Suppressor macrophage treated with lipopolysaccharide for 1 hour (primary cell): ENCODE measurements at regions not wholly inside any gene's neighbourhood (a gene's known extent, or its start where the extent isn't known, plus 50 kb on each side); places are given as distances from the start of the nearest gene placed in this dataset.
"Not testable (repeated sequence)": the region's sequence is repeated elsewhere in the genome, so short reads cannot be mapped to it uniquely, and the experiment has no call there.

Experiments
- DNase-seq, 3 donors: peaks; one replicate each; pipeline ENCODE4 v3.0.0-alpha.2; 2020 to 2022

DNA sequence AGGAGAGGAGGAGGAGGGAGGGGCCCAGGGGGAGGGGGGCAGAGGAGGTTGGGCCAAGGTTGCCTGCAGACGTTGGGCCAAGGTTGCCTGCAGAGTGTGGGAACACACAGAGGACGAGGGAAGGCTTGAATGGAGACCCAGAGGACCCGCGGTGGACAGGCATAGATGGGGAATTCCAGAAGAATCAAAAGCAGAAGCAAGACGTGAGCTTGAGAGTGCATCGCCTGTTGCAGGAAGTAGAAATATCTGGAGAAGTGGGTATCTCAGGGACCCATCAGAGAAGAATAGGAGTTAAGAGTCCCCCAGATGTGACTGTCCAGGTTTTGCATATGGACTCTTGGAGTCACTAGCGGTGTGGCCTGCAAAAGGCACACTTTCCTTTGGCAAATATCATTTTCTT, 670.2 kb downstream of the TBC1D22A start:
- DNase-seq: peak in 2 of 3 donors; percentile 3 to 15

GRCh38 chr22:47423861-47424820, 661.7 kb downstream of the TBC1D22A start:
- DNase-seq: no peak

DNA sequence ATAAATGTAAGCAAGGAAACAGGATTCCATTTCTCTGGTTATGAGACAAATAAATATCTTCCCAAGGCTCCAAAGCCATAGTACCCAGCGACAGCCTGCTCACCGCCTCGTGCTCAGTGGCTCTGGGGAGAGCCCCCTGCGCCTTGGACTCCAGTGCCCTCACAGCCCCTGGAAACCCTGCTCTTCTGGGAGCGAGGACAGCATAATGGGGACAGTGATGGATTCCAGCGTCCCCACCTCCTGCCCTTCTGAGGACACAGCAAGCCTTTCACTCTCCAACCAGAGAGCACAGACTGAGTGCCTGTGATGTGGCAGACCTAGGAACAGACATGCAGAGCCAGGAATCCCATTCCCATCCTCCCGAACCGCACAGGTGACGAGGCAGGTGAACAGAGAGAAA, 660.8 kb downstream of the TBC1D22A start:
- no peak for DNase-seq

- no peak for DNase-seq
Observed at GRCh38 chr22:47422736-47423135, 660.3 kb downstream of the TBC1D22A start.

GRCh38 chr22:47421846-47422245, 659.4 kb downstream of the TBC1D22A start:
- no peak for DNase-seq

- DNase-seq: no peak
Observed at GRCh38 chr22:47420211-47420610, 657.8 kb downstream of the TBC1D22A start.

DNA sequence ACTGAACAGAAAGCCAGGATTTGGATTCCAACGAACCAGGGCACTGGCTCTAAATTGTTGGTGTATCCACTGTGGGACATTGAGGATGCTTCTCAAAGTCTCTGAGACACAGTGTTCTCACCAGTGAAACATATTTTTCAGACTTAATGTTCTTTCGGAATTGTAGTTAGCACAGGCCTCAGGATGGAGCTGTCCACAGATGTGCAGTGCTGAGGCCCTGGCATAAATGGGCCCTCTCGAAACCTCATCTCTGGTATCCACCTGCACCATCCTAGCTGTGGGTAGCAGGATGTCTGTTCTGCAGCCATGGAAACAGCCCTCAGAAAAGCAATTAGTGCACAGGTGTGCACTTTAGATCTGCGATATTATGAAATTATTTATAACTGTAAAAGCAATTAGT, 656.8 kb downstream of the TBC1D22A start:
- no peak for DNase-seq

- DNase-seq: no peak
Observed at GRCh38 chr22:47417699-47418098, 655.2 kb downstream of the TBC1D22A start.

DNA sequence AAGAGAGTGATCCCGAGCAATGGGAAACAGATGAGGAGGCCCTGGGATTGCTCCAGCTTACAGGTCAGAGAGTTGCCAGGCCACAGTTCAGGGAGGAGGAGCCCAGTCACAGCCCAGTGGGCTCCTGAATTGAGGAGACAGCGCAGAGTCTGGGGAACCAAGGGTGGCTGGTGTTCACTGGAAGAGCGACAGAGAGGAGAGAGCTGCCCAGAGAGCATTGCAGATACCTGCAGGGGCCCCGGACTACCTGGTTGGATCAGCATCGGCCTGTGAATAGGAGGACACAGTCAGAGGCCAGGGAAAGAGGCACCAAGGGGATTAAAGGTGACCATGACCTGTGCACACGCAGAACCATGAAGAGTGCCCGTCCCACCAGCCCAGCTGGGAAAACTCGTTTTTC, 648.6 kb downstream of the TBC1D22A start:
- no peak for DNase-seq

GRCh38 chr22:47409539-47410275, 647.3 kb downstream of the TBC1D22A start:
- no peak for DNase-seq

DNA sequence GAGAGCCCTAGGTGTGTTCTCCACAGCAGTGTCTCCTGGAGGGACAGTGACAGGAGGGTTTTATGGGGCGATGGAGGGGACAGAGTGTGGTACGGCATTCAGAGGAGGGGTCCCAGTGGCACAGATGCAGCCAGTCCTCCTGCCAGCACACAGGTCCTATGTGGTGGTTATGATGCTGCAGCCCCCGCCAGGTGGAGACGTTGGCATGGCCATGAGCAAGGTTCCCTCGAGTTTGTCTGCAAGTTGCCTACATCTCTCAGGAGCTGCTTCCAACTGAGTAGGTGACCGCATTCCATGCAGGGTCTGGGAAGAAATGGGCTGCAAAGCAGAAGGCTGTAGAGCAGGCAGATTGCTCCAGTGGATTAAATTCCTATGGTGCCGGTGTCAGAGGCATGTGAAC, 646.0 kb downstream of the TBC1D22A start:
- no peak for DNase-seq

DNA sequence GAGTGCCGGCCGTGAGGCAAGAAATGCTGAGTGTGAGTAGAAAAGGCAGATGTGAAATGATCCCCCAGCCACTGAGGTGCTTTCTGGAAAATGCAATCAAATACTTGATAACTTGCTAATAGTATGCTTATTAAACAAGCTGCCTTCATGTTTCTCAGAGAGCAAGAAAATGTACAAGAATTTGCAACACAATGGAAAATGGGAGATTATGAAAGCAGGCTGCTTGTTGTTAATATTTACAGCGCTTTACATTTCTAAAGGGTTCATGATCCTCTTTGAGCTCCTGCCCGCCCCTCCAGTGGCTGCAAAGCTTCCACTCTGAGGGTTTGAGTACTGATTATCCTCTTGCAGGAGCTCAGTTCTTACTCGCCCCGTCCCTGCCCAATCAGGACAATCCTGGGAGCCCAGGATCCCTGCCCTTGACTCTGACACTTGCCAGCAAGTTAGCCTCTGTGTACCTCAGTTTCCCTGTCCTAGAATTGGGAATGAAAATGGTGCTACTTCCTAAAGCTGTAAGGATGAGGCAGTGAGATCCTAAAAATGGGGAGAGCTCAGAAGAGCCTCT, 645.1 kb downstream of the TBC1D22A start:
- no peak for DNase-seq

GRCh38 chr22:47406896-47407295, 644.4 kb downstream of the TBC1D22A start:
- no peak for DNase-seq

DNA sequence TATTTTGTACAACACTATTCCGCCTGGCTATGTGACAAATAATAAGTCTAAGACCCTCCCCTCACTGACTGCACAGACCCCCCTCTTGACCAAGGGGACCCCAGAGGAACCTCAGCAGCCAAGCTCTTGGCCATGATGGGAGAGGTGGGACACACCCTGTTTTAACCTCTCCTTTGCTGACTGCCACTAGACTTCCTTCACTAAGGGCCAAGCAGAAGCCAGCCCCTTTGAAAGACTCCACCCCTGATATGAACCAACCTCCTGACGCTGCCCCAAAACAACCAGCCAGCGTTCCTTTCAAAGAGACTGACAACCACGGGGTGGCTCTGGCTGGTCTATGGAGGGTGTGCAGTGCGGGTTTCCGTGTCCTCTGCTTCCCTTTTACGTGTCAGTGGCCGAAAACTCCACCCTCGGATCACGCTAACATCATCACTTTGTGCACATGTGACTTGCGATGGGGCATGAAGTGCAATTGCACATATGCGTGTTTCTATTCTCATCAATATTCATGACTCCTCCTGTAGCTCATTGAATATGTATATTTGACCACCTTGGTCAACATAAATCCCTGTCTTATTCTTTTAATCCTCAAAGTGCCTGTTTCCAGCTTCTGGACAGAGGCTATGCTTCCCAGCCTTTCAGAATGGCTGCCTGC, 643.9 kb downstream of the TBC1D22A start:
- DNase-seq: no peak

DNA sequence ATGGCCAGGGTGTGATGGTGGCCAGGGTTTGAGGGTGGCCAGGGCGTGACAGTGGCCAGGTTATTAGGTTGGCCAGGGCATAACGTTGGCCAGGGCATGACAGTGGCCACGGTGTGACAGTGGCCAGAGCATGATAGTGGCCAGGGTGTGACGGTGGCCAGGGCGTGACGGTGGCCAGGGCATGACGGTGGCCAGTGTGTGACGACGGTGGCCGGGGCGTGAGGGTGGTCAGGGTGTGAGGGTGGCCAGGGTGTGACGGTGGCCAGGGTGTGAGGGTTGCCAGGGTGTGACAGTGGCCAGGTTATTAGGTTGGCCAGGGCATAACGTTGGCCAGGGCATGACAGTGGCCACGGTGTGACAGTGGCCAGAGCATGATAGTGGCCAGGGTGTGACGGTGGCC, 642.8 kb downstream of the TBC1D22A start:
- DNase-seq: not testable (repeated sequence)

DNA sequence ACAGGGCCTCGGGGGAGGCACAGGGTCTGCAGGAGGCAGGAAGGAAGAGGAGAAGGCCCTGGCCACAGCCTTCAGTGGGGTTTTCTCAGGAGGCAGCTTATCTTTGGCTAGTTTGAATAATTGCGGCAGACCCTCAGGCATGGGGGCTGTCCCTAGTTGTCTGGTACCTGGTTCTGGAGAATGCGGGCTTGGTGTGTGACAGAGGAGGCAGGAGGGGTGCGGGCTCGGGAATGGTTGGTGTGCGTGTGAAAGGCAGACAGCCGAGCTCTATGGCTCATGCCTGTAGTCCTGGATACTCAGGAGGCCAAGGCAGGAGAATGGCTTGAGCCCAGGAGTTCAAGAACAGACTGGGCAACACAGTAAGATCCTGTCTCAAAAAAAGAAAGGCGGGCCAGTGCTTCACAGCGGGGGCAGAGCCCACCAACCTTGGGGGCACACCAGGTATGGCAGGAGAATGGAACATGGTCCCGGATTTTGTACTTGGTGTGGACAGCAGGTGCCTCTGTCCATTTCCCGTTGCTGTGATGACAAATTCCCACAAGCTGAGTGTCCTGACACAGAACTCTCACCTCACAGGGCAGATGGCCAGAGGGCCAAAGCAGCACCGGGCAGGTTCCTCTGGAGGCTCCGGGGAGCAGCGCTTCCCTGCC, 640.6 kb downstream of the TBC1D22A start:
- DNase-seq: no peak

DNA sequence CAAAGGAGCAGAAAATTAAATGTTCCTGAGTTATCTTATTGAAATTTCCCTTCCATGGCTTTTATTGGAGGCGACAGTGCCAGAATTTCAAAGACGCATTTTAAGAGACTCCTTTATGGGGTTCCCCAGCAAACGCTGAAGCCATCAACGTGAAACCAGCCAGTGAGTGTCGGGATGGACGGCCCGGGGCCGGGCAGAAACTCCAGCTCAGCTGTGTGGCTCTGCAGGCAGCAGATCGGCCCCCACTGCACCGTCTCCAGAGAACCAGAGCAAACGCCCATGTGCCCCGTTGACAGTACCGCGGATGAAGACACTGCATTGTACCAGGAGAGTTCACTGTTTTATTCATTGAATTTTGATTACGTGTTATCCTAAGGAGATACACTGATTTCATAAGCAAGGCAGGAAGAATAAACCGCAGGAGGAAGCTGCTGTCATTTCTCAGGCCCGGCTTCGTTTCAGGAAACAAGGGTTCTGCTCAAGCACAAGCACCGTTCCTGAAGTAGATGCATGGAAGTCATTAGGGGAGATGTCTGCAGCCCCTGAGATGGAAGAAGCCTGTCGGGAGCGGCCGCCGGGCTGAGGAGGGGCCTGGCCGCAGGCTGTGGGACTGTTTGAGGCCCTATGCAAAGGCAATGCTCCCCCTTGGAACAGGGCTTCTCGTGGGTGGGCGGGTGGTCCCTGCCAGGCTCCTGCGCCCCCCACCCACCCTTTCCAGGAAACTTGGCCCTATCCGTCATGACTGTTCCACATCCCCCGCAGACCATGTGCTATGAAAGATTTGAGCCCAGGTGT, 639.7 kb downstream of the TBC1D22A start:
- no peak for DNase-seq

DNA sequence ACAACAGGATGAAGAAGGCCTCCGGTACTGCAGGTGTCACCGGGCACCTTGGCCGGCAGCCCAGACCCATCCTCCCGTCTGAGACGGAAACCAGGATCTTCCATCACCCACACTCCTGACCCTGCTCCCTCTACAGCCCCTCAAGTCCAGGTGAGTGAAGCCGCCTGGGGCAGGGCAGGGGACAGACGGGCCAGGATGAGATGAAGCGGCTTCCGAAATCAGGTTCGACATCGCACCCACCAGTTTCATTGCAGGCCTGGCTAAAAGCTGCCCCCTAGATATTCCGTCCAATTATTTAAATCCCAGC, 639.1 kb downstream of the TBC1D22A start:
- DNase-seq: no peak

DNA sequence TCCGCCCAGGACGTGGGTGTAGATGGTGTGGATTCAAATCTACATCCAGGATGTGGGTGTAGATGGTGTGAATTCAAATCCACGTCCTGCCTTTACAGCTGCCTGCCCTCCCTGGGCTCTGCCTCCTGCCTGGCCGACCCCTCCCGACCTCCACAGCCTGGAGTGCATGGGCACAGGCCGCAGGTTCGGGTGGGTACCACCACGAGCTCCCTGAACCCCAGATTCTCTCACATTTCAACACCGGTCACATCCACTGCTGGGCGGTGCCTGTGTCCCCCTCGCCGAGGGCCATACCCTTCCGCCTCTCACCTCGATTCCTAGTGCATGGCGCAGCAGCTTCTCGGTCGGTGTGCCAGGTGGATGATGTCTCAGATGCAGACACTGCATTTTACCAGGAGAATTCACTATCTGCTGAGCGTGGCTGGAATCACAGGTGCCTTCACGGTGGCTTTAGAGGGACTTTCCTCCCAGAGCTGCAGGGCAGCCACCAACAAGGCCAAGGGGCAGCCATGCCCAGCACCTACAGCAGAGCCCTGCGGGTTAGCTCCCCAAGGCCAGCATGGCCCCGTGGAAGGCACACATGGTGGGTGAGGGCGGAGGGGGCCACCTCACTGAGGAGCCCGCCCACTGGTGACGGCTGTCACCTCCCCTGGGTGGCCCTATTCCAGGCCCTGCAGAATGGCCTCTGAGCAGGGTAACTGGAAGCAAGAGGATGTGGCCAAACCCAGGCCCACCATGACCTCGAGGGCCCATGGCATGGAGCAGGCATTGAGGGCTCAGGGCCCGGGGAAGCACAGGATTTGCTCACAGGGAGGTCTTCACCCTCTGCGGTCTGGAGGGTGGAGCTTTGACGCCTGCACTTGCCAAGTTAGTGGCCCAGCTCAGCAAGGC, 638.5 kb downstream of the TBC1D22A start:
- no peak for DNase-seq

GRCh38 chr22:47400131-47400530, 637.7 kb downstream of the TBC1D22A start:
- not testable (repeated sequence) for DNase-seq
